22Rv1 (cell line): ENCODE measurements at regions not wholly inside any gene's neighbourhood (a gene's known extent, or its start where the extent isn't known, plus 50 kb on each side); places are given as distances from the start of the nearest gene placed in this dataset.

Experiments
- CTCF ChIP-seq: fragments of 450-650 bp; IDR thresholded peaks from 2 replicates; pipeline ENCODE4 v1.5.1; 2017; ENCODE audit warnings: mild to moderate bottlenecking
- ZFX ChIP-seq: fragments of 450-650 bp; IDR thresholded peaks from 2 replicates; pipeline ENCODE4 v1.6.1; 2017; ENCODE audit warnings: antibody characterized with exemption, borderline replicate concordance

GRCh38 chr1:170840371-170840770 lies 95.0 kb upstream of the MROH9 start:
- TF ChIP-seq CTCF: no peak
- TF ChIP-seq ZFX: no peak
